H1 (cell line): ENCODE measurements at regions not wholly inside any gene's neighbourhood (a gene's known extent, or its start where the extent isn't known, plus 50 kb on each side); places are given as distances from the start of the nearest gene placed in this dataset.

Source experiments
- BRCA1 ChIP-seq: IDR thresholded peaks from 2 replicates; pipeline ENCODE4 v1.6.1; 2012; ENCODE audit warnings: low read depth, low read length, improper control_type of control experiment
- EGR1 ChIP-seq: IDR thresholded peaks from 2 replicates; pipeline ENCODE4 v1.6.1; 2011; ENCODE audit warnings: low read depth, low read length, borderline replicate concordance
- GTF2F1 ChIP-seq: IDR thresholded peaks from 2 replicates; pipeline ENCODE4 v1.6.1; 2012; ENCODE audit warnings: low read depth, low read length, improper control_type of control experiment, borderline replicate concordance
- RNF2 ChIP-seq: fragments of 200-900, 300-1000 bp; sonication (generic); IDR thresholded peaks from 2 replicates; pipeline ENCODE4 v1.7.1; 2016; ENCODE audit warnings: borderline replicate concordance, low read depth, mild to moderate bottlenecking, antibody characterized with exemption, low read length; ENCODE audit not compliant: poor library complexity, severe bottlenecking; ENCODE audit errors: missing control alignments

DNA sequence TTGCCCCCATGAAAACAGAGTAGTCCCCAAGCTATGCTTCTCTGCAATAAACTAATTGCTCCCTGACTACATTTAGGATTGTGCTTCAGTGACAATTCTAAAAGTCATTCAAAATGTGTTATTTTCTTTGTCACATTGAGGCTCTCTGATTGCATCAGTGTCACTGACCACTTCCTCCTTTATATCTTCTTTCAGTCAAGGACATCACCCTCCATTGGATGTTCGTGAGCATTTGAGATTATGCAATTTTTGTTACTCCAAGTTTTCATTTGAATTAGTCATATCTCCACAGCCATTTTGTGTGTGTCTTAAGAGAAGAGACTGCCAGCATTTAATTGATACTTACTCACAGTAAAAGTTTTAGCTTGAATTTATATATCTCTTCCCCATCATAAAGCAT, 780.8 kb upstream of the GCFC2 start (continued):
- TF ChIP-seq RNF2: no peak
- TF ChIP-seq GTF2F1: no peak
- TF ChIP-seq EGR1: no peak
- no peak for TF ChIP-seq BRCA1
